Neural cell (in vitro differentiated cells): ENCODE measurements at regions not wholly inside any gene's neighbourhood (a gene's known extent, or its start where the extent isn't known, plus 50 kb on each side); places are given as distances from the start of the nearest gene placed in this dataset.
"Not testable (repeated sequence)": the region's sequence is repeated elsewhere in the genome, so short reads cannot be mapped to it uniquely, and the experiment has no call there.

Experiments
- H2AFZ ChIP-seq: fragments of 200-600, 300-800 bp; sonication (generic), shearing (Covaris generic); 2 replicates; pipeline ENCODE4 v1.6.0; 2014; ENCODE audit warnings: low read depth, mild to moderate bottlenecking, antibody characterized with exemption, low read length, moderate library complexity
- H3F3A ChIP-seq: fragments of 200-600 bp; shearing (Covaris generic); 2 replicates; pipeline ENCODE4 v1.6.1; 2016; ENCODE audit warnings: mild to moderate bottlenecking, moderate library complexity, mixed read lengths, antibody characterized with exemption, low read length; ENCODE audit not compliant: insufficient read depth, poor library complexity, severe bottlenecking
- H3K27ac ChIP-seq: fragments of 200-600, 300-800 bp; sonication (generic), shearing (Covaris generic); 2 replicates; pipeline ENCODE4 v1.5.1; 2014; ENCODE audit warnings: mild to moderate bottlenecking, low read length, moderate library complexity
- H3K27me3 ChIP-seq: fragments of 300-800, 200-600 bp; sonication (generic), shearing (Covaris generic); 2 replicates; pipeline ENCODE4 v1.6.0; 2014; ENCODE audit warnings: mild to moderate bottlenecking, low read depth, low read length, moderate library complexity; ENCODE audit not compliant: insufficient read depth
- H3K36me3 ChIP-seq: fragments of 300-800, 200-600 bp; sonication (generic), shearing (Covaris generic); 2 replicates; pipeline ENCODE4 v1.5.1; 2014; ENCODE audit warnings: mild to moderate bottlenecking, antibody characterized with exemption, low read length, moderate library complexity; ENCODE audit not compliant: insufficient read depth
- H3K4me2 ChIP-seq: fragments of 300-800, 200-600 bp; sonication (generic), shearing (Covaris generic); 2 replicates; pipeline ENCODE4 v1.6.0; 2014; ENCODE audit warnings: mild to moderate bottlenecking, low read length
- H3K4me3 ChIP-seq: fragments of 300-800, 200-600 bp; sonication (generic), shearing (Covaris generic); 2 replicates; pipeline ENCODE4 v1.5.1; 2014; ENCODE audit warnings: mild to moderate bottlenecking, low read length, moderate library complexity
- H3K79me2 ChIP-seq: fragments of 200-600 bp; shearing (Covaris generic); replicated peaks from 2 replicates; pipeline ENCODE4 v1.6.0; 2014; ENCODE audit warnings: mild to moderate bottlenecking, low read length, moderate library complexity; ENCODE audit not compliant: insufficient read depth
- H3K9ac ChIP-seq: fragments of 300-800, 200-600 bp; sonication (generic), shearing (Covaris generic); 2 replicates; pipeline ENCODE4 v1.6.1; 2016; ENCODE audit warnings: mild to moderate bottlenecking, low read length, mixed read lengths
- H3K9me2 ChIP-seq: fragments of 200-600 bp; shearing (Covaris generic); 2 replicates; pipeline ENCODE4 v1.6.1; 2016; ENCODE audit warnings: mild to moderate bottlenecking, low read length, mixed read lengths; ENCODE audit not compliant: insufficient read depth
- H3K9me3 ChIP-seq: fragments of 200-600, 300-800 bp; sonication (generic), shearing (Covaris generic); 2 replicates; pipeline ENCODE4 v1.6.1; 2016; ENCODE audit warnings: mild to moderate bottlenecking, mixed run types, low read length, moderate library complexity, mixed read lengths
- H4K20me1 ChIP-seq: fragments of 200-600 bp; shearing (Covaris generic); 2 replicates; pipeline ENCODE4 v1.6.1; 2016; ENCODE audit warnings: mild to moderate bottlenecking, mixed run types; ENCODE audit not compliant: insufficient read depth
- EP300 ChIP-seq: fragments of 450-650 bp; conservative IDR thresholded peaks from 2 replicates; pipeline ENCODE4 v1.6.1; 2014; ENCODE audit warnings: antibody characterized with exemption, mild to moderate bottlenecking, moderate library complexity; ENCODE audit not compliant: poor library complexity, severe bottlenecking
- EZH2 ChIP-seq: fragments of 200-600, 300-800 bp; shearing (Covaris generic), sonication (generic); IDR thresholded peaks from 2 replicates; pipeline ENCODE4 v1.6.1; 2014; ENCODE audit warnings: antibody characterized with exemption, low read length, borderline replicate concordance, mild to moderate bottlenecking; ENCODE audit not compliant: insufficient read depth, poor library complexity, severe bottlenecking
- MXI1 ChIP-seq: fragments of 450-650 bp; conservative IDR thresholded peaks from 2 replicates; pipeline ENCODE4 v1.6.1; 2014; ENCODE audit warnings: antibody characterized with exemption, mild to moderate bottlenecking; ENCODE audit not compliant: poor library complexity, severe bottlenecking
- POLR2AphosphoS5 ChIP-seq: IDR thresholded peaks from 2 replicates; pipeline ENCODE4 v1.6.1; 2012
- REST ChIP-seq: IDR thresholded peaks from 2 replicates; pipeline ENCODE4 v1.6.1; 2012; ENCODE audit warnings: borderline replicate concordance

DNA sequence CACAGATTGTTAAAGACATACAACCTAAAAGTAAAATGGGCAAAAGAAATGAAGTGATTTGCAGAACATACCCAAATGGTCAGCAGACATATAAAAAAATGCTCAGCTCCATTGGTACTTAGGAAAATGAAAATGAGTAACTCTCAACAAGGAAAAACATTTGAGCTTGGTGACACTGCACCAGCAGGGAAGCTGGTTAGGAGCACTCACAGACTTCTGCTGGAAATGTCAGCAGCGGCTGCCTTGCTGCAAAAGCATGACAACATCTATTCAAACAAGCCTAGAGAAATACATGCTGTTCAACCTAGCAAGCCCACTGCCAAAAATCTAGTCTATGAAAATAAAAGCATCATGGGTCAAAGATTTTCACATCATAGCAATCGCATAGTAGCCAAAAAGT is 99.0 kb upstream of the FOXQ1 start:
- H3K36me3 ChIP-seq: no peaks in the 10 kb centered on the region
- TF ChIP-seq POLR2AphosphoS5: peak; percentile 40
- peak; percentile 71 for TF ChIP-seq REST
- TF ChIP-seq EP300: peak; percentile 33
- TF ChIP-seq EZH2: no peak
- TF ChIP-seq MXI1: no peak
- H3K27ac ChIP-seq: no peak overlapping the region
- no peaks in the 10 kb centered on the region for H4K20me1 ChIP-seq
- H3K9ac ChIP-seq: no peak overlapping the region
- no peaks in the 10 kb centered on the region for H3K27me3 ChIP-seq
- no peak overlapping the region for H2AFZ ChIP-seq
- H3K9me2 ChIP-seq: no peaks in the 10 kb centered on the region
- no peak overlapping the region for H3K4me3 ChIP-seq
- H3K9me3 ChIP-seq: no peaks in the 10 kb centered on the region
- H3K4me2 ChIP-seq: no peak overlapping the region
- H3K79me2 ChIP-seq: no peaks in the 10 kb centered on the region
- no peaks in the 10 kb centered on the region for H3F3A ChIP-seq

DNA sequence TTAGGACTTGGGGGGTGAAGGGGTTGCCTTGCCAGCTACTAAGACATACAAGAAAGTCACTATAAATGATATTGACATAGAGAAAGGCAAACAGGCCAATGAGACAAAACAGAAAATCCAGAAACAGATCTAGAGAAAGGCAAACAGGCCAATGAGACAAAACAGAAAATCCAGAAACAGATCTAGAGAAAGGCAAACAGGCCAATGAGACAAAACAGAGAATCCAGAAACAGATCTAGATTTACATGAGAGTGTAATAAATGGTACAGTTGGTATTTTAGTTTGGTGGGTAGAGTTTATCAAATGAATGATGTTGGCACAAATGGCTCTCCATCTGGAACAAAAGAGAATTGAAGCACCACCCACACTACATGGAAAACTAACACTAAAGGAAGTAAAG is 99.8 kb upstream of the FOXQ1 start:
- not testable (repeated sequence) for H4K20me1 ChIP-seq

DNA sequence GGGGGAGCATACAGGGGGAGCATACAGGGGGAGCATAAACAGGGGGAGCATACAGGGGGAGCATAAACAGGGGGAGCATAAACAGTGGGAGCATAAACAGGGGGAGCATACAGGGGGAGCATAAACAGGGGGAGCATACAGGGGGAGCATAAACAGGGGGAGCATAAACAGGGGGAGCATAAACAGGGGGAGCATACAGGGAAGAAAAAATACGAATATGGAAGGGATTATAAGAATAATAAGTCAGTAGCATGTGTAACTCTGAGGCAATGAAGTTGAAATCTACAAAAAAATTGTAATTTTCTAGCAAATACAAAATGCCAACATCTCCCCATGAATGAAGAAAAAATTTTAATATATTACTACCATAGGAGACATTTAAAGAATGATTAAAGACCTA is 101.3 kb upstream of the FOXQ1 start:
- H3K4me2 ChIP-seq, H3K27me3 ChIP-seq, H3K36me3 ChIP-seq, H2AFZ ChIP-seq, H3K27ac ChIP-seq, H3K4me3 ChIP-seq, H4K20me1 ChIP-seq, H3K9me2 ChIP-seq, H3K79me2 ChIP-seq, H3F3A ChIP-seq, H3K9me3 ChIP-seq, H3K9ac ChIP-seq: not testable (repeated sequence)

More for the DNA sequence above, 99.8 kb upstream of the FOXQ1 start:
- H3K9me2 ChIP-seq, H3K4me3 ChIP-seq, H2AFZ ChIP-seq, H3K4me2 ChIP-seq, H3K27me3 ChIP-seq, H3K79me2 ChIP-seq, H3F3A ChIP-seq, H3K9ac ChIP-seq, H3K36me3 ChIP-seq, H3K27ac ChIP-seq, H3K9me3 ChIP-seq: not testable (repeated sequence)

DNA sequence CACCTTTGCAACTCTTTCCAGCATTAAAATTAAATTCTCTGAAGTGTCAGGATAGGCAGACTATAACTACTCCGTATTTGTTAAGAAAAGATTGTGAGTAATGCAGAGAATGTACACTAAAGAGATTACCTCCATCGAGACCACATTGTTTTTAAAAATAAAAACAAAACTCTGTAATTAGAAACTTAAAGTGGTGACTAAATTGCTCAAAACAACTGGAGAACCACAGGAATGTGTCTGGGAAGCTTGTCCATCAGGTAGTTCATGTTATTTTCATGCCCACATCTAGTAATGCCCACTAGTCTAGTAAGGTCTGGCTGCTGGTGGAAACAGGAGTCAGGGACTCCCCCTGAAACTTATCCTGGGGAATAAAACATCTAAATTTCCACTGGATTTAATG is 103.0 kb upstream of the FOXQ1 start:
- no peaks in the 10 kb centered on the region for H3K9me2 ChIP-seq

More for the DNA sequence above, 103.0 kb upstream of the FOXQ1 start:
- H3K27me3 ChIP-seq: no peaks in the 10 kb centered on the region
- no peak overlapping the region for H3K9ac ChIP-seq
- H3K27ac ChIP-seq: no peak overlapping the region
- no peaks in the 10 kb centered on the region for H3F3A ChIP-seq
- no peak for TF ChIP-seq POLR2AphosphoS5
- H2AFZ ChIP-seq: no peak overlapping the region
- H3K4me3 ChIP-seq: no peak overlapping the region
- no peaks in the 10 kb centered on the region for H3K79me2 ChIP-seq
- H3K4me2 ChIP-seq: no peak overlapping the region
- H3K36me3 ChIP-seq: no peaks in the 10 kb centered on the region
- no peaks in the 10 kb centered on the region for H4K20me1 ChIP-seq
- H3K9me3 ChIP-seq: no peaks in the 10 kb centered on the region
